ENCODE measurements at regions not wholly inside any gene's neighbourhood (a gene's known extent, or its start where the extent isn't known, plus 50 kb on each side); places are given as distances from the start of the nearest gene placed in this dataset.
A peak's percentile ranks its signal among the peaks of the same experiment; 100 is the strongest.

- peak; percentile 83 for DNase-seq (ENCODE audit: low spot score)
Observed at GRCh38 chr4:147312376-147313046, 168.4 kb upstream of the EDNRA start.

- no peak for DNase-seq (ENCODE audit: low spot score)
Observed at GRCh38 chr4:147313108-147313507, 167.8 kb upstream of the EDNRA start.

DNA sequence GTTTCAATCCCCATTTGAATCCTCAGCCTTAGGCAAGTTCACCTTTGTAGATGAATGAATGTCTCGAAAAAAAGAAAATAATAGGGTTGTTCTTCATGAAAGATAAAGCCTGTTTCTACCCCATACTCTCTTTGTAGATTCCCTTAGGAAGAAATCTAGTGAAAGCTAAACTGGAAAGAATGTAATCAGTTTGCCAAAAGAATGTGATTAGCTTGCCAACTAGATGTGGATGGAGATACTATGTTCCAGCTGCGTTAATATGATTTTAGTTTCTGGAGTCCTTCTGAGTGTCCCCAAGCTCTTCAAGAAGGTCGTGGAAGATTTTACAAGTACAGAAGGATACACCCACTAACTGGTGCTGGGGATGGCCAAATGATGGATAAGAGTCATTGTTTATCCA, 162.3 kb upstream of the EDNRA start:
- DNase-seq (ENCODE audit: low spot score) = no peak

DNA sequence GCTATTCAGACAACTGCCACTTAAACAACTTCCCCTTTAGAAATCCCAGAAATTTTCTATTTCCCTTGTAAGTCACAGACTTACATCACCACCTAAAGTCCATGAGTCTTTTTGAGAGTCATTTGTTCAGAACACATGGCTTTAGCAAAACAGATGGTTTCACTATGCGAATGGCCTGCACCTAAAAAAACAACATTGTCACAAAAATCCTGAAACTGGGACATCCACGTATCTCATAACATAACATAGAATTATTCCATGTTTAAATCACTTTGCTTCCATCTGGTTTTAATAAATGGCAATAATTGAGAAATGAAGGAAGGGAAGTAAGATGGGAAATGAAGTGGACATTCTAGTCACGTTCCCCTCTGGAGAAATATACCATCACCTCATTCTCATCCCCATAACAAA, 155.3 kb upstream of the EDNRA start:
- DNase-seq (ENCODE audit: low spot score) = no peak

DNA sequence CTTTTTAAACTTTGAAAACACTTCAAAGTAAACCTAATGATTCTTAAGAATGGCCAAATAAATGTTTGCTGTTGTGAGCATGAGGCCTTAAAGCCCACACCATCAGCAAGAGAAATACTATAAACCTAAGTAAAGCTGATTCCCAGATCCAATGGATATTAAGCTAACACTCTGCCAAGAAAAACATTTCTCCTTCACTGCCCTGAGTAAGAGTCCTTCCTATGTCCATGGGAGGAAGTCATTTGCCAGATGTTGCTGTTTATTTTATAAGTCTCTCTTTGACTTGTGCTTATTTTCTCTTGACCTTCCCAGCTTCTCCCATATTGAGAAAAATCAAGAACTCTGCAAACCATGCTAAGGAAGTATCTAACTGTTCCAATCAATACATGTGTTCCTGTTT, 154.3 kb upstream of the EDNRA start:
- no peak for DNase-seq (ENCODE audit: low spot score)

DNA sequence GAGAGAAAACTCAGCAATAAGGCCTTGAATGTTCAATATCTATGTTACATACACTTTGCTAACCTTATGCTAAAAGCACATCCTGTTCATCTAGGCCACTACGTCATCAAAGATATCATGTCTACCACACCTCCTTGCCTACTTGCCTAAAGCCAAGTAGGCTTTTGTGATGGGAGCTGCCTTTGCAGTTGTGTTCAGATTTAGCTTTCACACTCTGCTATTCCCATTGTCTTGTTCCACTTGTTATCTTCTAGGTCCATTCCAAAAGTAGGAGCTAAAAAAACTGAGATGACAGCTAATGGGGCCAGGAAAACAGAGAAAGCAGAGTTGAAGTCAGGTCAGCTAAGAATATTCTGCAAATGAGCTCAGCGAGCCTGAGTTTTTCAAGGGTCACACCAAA, 153.6 kb upstream of the EDNRA start:
- DNase-seq (ENCODE audit: low spot score) = no peak

DNA sequence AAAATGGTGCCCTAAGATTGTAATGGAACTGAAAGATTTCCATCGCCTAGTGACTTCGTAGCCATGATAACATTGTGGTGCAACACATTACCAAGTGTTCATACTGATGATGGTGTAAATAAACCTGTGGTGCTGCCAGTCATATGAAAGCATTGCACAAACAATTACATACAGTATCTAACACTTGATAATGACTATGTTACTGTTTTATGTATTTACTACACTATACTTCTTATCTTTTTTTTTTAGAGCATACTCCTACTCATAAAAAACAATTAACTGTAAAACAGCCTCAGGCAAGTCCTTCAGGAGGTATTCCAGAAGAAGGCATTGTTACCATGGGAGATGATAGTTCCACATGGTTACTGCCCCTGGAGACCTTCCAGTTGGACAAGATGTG, 152.7 kb upstream of the EDNRA start:
- DNase-seq (ENCODE audit: low spot score) = no peak

DNA sequence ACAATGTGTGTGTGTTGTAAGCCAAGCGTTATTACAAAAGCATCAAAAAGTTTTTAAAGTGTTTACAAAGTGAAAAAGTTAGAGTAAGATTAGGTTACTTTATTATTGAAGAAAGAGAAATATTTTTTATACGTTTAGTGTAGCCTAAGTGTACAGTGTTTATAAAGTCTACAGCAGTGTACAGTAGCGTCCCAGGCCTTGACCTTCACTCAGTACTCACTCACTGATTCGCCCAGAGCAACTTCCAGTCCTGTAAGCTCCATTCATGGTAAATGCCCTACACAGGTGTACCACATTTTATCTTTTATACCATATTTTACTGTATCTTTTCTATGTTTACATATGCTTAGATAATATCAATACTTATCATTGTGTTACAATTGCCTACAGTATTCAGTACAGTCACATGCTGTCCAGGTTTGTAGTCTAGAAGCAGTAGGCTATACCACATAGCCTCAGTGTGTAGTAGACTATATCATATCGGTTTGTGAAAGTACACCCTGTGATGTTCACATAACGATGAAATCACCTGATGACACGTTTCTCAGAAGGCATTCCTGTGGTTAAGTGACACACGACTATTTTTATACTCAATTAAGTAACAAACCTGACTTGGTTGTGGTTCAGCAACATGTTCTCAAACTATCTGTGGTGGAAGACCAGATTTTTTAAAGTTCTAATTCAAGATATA, 152.0 kb upstream of the EDNRA start:
- DNase-seq (ENCODE audit: low spot score) = no peak

DNA sequence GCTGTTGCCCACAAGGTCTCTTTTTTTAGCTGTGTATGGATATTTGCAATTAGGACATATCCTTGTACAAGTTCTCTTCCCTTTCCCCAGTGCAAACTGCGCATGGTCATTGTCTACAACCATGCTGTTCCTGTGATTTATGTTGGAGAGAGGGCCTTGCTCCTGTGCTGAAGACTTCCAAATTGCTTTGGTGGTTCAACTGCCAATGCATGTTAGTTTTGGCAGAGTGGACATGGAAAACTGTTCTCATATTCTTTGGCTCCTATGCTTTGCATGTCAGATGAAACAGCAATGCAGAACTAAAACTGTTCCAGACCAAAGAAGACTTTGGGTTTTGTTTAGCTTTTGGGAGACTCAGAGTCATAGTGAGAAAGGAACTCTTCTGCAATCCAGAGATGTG, 148.8 kb upstream of the EDNRA start:
- no peak for DNase-seq (ENCODE audit: low spot score)

- no peak for DNase-seq (ENCODE audit: low spot score)
Observed at GRCh38 chr4:147334478-147334877, 146.4 kb upstream of the EDNRA start.

GRCh38 chr4:147335183-147335582, 145.7 kb upstream of the EDNRA start:
- DNase-seq (ENCODE audit: low spot score) = no peak

GRCh38 chr4:147336252-147336651, 144.6 kb upstream of the EDNRA start:
- no peak for DNase-seq (ENCODE audit: low spot score)

DNA sequence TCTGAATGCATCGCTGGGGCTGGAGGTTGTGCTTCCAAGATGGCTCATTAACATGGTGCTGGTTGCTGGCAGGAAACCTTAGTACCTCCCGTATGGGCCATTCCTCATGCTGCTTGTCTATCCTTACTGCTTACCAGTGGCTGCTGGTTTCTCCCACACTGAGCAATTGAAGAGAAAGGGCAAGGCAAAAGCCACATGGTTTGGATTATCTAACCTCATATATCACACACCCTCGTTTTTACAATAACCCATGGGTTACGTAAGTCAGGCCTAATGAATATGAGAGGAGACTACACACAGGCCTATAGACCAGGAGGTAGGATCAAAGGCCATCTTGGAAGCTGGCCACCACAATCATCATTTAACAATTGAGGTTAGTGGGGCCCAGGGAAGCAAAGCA, 141.8 kb upstream of the EDNRA start:
- DNase-seq (ENCODE audit: low spot score) = no peak

DNA sequence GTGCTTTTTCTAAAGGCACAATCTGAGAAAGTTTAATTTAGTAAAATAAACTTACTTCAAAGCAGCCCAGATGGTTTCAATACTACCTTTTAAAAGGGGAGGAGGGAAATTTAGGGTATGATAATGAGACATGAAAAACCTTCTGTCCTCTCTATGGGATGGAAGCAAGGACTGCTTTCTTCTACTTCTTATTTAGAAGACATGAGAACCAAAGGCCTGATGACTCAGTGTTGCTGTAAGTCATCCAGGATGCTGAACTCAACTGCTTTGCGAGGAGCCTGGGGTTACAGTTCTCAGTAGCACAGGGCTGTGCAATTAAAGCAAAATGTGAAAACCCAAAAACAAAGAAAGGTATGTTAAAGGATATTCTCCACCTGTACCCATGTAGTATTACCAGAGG, 140.8 kb upstream of the EDNRA start:
- no peak for DNase-seq (ENCODE audit: low spot score)

DNA sequence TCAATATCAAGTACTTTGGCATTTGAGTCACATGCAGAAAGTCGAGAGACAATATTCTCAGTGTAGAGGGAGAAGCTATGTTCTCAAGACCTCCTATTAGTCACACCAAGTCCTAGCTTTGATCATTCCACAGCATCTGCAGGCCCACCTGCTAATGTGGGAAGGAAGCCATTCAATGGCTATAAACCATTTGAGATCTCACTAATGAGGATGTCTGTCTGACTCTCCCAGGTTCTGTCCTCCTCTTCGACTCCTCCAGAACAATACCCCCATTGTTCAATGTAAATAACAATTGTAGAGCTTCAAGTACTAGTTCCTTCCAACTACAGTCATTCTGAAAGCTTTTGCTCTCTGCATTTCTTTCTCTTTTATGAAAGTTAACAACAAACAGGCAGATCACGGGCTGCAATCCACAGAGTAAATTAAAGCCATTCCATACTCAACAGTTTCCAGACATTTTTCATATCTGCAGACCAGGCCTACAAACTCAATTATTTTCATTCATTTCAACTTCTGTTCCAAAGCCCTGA, 140.2 kb upstream of the EDNRA start:
- no peak for DNase-seq (ENCODE audit: low spot score)

DNA sequence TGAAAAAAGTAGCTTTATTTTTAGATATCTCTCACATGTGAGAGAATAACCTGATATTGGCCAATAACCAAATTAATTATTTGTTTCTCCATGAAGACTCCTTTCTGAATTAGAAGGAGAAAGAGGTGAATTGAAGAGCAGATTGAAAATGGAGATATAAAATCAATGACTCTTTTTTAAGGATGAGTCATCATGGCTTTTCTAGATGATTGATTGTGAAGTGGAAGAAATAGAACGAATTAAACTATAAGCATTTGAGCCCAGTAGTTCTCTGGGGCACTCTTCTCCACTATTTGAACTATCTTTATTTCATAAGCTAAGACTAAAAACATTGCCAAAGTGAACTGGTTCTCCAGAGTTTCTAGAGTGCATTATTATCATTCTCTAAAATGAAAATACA, 137.2 kb upstream of the EDNRA start:
- DNase-seq (ENCODE audit: low spot score) = no peak

DNA sequence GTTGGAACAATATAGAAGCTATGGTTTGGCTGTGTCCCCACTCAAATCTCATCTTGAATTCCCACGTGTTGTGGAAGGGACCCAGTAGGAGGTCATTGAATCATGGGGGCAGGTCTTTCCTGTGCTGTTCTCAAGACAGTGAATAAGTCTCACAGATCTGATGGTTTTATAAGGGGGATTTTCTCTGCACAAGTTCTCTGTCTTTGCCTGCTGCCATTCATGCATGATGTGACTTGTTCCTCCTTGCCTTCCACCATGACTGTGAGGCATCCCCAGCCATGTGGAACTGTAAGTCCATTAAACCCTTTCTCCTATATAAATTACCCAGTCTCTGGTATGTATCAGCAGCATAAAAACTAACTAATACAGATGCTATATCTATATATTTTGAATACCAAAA, 135.2 kb upstream of the EDNRA start:
- DNase-seq (ENCODE audit: low spot score) = no peak

DNA sequence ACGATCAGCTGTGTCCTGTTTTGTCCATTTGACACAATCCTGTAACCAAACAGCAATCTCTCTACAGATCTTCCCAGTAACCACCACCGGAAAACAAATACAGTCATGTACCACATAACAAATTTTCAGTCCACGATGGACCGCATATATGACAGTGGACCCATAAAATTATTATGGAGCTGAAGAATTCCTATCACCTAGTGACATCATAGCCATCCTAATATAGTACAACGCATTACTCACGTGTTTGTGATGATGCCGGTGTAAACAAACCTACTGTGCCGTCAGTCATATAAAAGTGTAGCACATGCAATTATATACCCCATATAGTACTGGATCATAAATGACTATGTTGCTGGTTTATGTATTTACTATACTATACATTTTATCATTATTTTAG, 133.7 kb upstream of the EDNRA start:
- DNase-seq (ENCODE audit: low spot score) = no peak

DNA sequence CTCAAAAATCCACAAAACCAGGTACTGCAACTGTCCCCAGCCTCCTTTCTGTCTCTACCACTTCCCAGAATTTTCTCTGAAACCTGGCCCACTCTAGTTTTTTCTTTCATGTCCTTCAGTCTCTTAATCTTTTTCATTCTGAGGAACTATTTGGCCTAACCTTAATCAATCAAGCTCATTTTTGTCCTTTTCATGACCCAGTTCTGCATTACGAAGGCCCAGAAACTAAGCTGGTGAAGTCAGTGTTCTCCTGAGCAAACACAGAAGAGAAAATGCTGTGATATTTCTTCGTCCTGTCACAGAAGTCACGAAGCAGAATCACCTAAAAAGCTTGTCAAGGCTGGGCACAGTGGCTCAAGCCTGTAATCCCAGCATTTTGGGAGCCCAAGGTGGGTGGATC, 131.7 kb upstream of the EDNRA start:
- DNase-seq (ENCODE audit: low spot score) = no peak

DNA sequence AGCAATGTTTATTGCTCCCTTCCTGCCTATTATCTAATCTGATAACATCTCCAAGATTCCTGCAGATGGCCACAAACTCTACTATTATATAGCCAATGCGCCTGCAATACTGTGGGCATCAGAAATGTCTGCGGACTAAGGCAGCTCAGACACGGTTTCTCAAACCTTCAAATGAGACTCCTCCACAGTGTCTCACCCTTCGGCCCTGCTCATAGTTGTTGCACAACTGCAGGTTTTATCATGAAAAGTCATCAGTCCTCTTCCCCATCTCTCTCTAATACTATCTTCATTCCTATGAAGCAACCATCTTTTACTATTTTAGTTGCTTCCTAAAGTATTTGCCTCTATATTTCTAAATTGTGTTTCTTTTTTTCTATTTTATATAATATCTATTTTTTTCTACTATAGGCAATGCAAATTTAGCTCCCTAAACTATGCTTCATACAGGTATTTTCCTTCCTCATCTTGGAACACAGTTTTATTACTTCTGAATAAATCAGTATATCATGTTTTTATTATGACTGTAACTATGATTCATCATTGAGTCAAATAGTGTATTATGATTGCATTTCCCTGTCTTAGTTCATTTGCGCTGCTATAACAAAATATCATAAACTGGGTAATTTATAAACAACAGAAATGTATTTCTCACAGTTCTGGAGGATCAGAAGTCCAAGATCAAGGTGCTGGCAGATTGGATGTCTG, 129.7 kb upstream of the EDNRA start:
- DNase-seq (ENCODE audit: low spot score) = no peak

- no peak for DNase-seq (ENCODE audit: low spot score)
Observed at GRCh38 chr4:147354237-147354636, 126.7 kb upstream of the EDNRA start.

GRCh38 chr4:147355032-147355656, 125.8 kb upstream of the EDNRA start:
- no peak for DNase-seq (ENCODE audit: low spot score)

- DNase-seq (ENCODE audit: low spot score) = no peak
Observed at GRCh38 chr4:147355847-147356246, 125.0 kb upstream of the EDNRA start.

Data from H4 (cell line).